H1 (cell line): ENCODE measurements at regions not wholly inside any gene's neighbourhood (a gene's known extent, or its start where the extent isn't known, plus 50 kb on each side); places are given as distances from the start of the nearest gene placed in this dataset.
A peak's percentile ranks its signal among the peaks of the same experiment; 100 is the strongest.

Experiments
- CTCF ChIA-PET: fragments of 300-600 bp; sonication (Branson Sonifier 250); formaldehyde crosslinking; loops from one replicate; lab custom pipeline; 2021; ENCODE audit not compliant: partially characterized antibody; lab: Charles Lee
- POLR2A ChIA-PET: fragments of 300-600 bp; sonication (Branson Sonifier 250); formaldehyde crosslinking; loops from one replicate; lab custom pipeline; 2021; ENCODE audit warnings: inconsistent platforms; ENCODE audit not compliant: partially characterized antibody; lab: Charles Lee
- DNase-seq, 2 experiments: peaks; one replicate each; pipeline versions ENCODE4 v3.0.0 to v3.0.0-alpha.2; 2010 to 2022; ENCODE audit warnings: low spot score in 2 of 2, low read depth in 1 of 2, mixed read lengths in 1 of 2
- FAIRE-seq: peaks from 2 replicates; lab custom pipeline; 2011; peaks lifted over from hg19 to GRCh38; lab: Jason Lieb, UNC
- H2AFZ ChIP-seq: 2 replicates; pipeline ENCODE4 v1.8.1; 2012; ENCODE audit warnings: low read length, inconsistent platforms
- H2AK5ac ChIP-seq: 2 replicates; pipeline ENCODE4 v1.6.1; 2013; ENCODE audit warnings: low read depth, low read length
- H2BK120ac ChIP-seq: replicated peaks from 2 replicates; pipeline ENCODE3; 2013; ENCODE audit warnings: low read depth, low read length, inconsistent platforms
- H2BK12ac ChIP-seq: 2 replicates; pipeline ENCODE4 v1.6.1; 2013; ENCODE audit warnings: low read depth, low read length
- H2BK15ac ChIP-seq: 2 replicates; pipeline ENCODE4 v1.6.1; 2013; ENCODE audit warnings: low read length
- H2BK20ac ChIP-seq: 2 replicates; pipeline ENCODE4 v1.6.1; 2013; ENCODE audit warnings: low read length
- H2BK5ac ChIP-seq: 2 replicates; pipeline ENCODE4 v1.6.1; 2013; ENCODE audit warnings: low read depth, low read length
- H3K14ac ChIP-seq: 2 replicates; pipeline ENCODE4 v1.6.1; 2013; ENCODE audit warnings: inconsistent platforms; ENCODE audit not compliant: insufficient read length
- H3K18ac ChIP-seq: 2 replicates; pipeline ENCODE4 v1.6.1; 2013; ENCODE audit warnings: low read length; ENCODE audit errors: extremely low read depth
- H3K23ac ChIP-seq: 2 replicates; pipeline ENCODE4 v1.6.1; 2013; ENCODE audit warnings: inconsistent platforms; ENCODE audit not compliant: insufficient read length
- H3K23me2 ChIP-seq: 2 replicates; pipeline ENCODE4 v1.6.1; 2013; ENCODE audit warnings: low read depth, low read length
- H3K27ac ChIP-seq: 2 replicates; pipeline ENCODE4 v1.6.1; 2011; ENCODE audit warnings: low read depth, low read length, inconsistent platforms
- H3K27me3 ChIP-seq, 4 experiments: replicated peaks in 1 of 4; 1 replicate in 1 of 4; 2 replicates in 3 of 4; pipeline versions ENCODE4 v1.6.1 to v1.8.1; 2011 to 2013; ENCODE audit warnings: low read length in 3 of 4, mild to moderate bottlenecking in 3 of 4, inconsistent platforms in 2 of 4, mixed read lengths in 2 of 4, moderate library complexity in 1 of 4; ENCODE audit not compliant: control insufficient read depth in 3 of 4, insufficient read depth in 3 of 4; ENCODE audit errors: extremely low read depth in 1 of 4
- H3K36me3 ChIP-seq, 4 experiments: 2 replicates each; pipeline versions ENCODE4 v1.6.1 to v1.8.1; 2011 to 2013; ENCODE audit warnings: mild to moderate bottlenecking in 4 of 4, low read length in 3 of 4, moderate library complexity in 2 of 4, control low read depth in 1 of 4, inconsistent platforms in 1 of 4; ENCODE audit not compliant: insufficient read depth in 4 of 4, control insufficient read depth in 2 of 4
- H3K4ac ChIP-seq: replicated peaks from 2 replicates; pipeline ENCODE3; 2013; ENCODE audit warnings: low read length, low read depth, mixed read lengths, inconsistent platforms; ENCODE audit not compliant: insufficient read length
- H3K4me1 ChIP-seq, 4 experiments: replicated peaks in 1 of 4; 1 replicate in 1 of 4; 2 replicates in 3 of 4; pipeline versions ENCODE4 v1.6.1 to v1.8.1; 2011 to 2013; ENCODE audit warnings: low read length in 3 of 4, inconsistent platforms in 2 of 4, mixed read lengths in 1 of 4; ENCODE audit not compliant: insufficient read depth in 4 of 4, control insufficient read depth in 3 of 4
- H3K4me2 ChIP-seq, 2 experiments: 2 replicates each; pipeline versions ENCODE4 v1.6.1 to v1.8.1; 2011 to 2013; ENCODE audit warnings: low read depth in 2 of 2, low read length in 2 of 2, control low read depth in 1 of 2, inconsistent platforms in 1 of 2, mild to moderate bottlenecking in 1 of 2; ENCODE audit not compliant: insufficient read depth in 1 of 2
- H3K4me3 ChIP-seq, 4 experiments: fragments of 200-600, 300-600 bp in 1 of 4; sonication (generic), shearing (Covaris generic), sonication (Bioruptor Twin) in 1 of 4; 2 replicates each; pipeline versions ENCODE4 v1.5.1 to v1.8.1; 2011 to 2016; ENCODE audit warnings: low read length in 4 of 4, low read depth in 3 of 4, control low read depth in 2 of 4, inconsistent platforms in 2 of 4, mild to moderate bottlenecking in 2 of 4, mixed read lengths in 1 of 4, moderate library complexity in 1 of 4; ENCODE audit not compliant: insufficient read depth in 2 of 4; ENCODE audit errors: extremely low read depth in 1 of 4
- H3K56ac ChIP-seq: replicated peaks from 2 replicates; pipeline ENCODE3; 2013; ENCODE audit warnings: low read depth, mild to moderate bottlenecking, mixed read lengths, low read length, inconsistent platforms; ENCODE audit not compliant: insufficient read length
- H3K79me1 ChIP-seq: 2 replicates; pipeline ENCODE4 v1.6.1; 2013; ENCODE audit warnings: low read depth, low read length, control low read depth
- H3K79me2 ChIP-seq, 2 experiments: 2 replicates each; pipeline versions ENCODE4 v1.6.1 to v1.8.1; 2012 to 2013; ENCODE audit warnings: low read length in 2 of 2, mild to moderate bottlenecking in 2 of 2, inconsistent platforms in 1 of 2; ENCODE audit not compliant: insufficient read depth in 2 of 2, control insufficient read depth in 1 of 2
- H3K9ac ChIP-seq, 4 experiments: replicated peaks in 1 of 4; 1 replicate in 1 of 4; 2 replicates in 3 of 4; pipeline versions ENCODE4 v1.6.1 to v1.8.1; 2011 to 2013; ENCODE audit warnings: low read depth in 3 of 4, low read length in 3 of 4, control low read depth in 2 of 4, mild to moderate bottlenecking in 2 of 4, moderate library complexity in 2 of 4, inconsistent platforms in 1 of 4; ENCODE audit errors: extremely low read depth in 1 of 4
- H3K9me3 ChIP-seq, 2 experiments: 2 replicates each; pipeline versions ENCODE4 v1.6.1 to v1.8.1; 2012 to 2013; ENCODE audit warnings: mild to moderate bottlenecking in 2 of 2, moderate library complexity in 2 of 2, control low read depth in 1 of 2, inconsistent platforms in 1 of 2, low read depth in 1 of 2, low read length in 1 of 2, mixed read lengths in 1 of 2; ENCODE audit not compliant: insufficient read depth in 2 of 2
- H4K20me1 ChIP-seq, 2 experiments: replicated peaks in 1 of 2; 2 replicates each; pipeline versions ENCODE3 to v1.8.1; 2011 to 2013; ENCODE audit warnings: inconsistent platforms in 2 of 2, low read length in 2 of 2, mild to moderate bottlenecking in 1 of 2; ENCODE audit not compliant: insufficient read depth in 2 of 2, control insufficient read depth in 1 of 2
- H4K5ac ChIP-seq: 2 replicates; pipeline ENCODE4 v1.6.1; 2013; ENCODE audit warnings: low read length, low read depth, mixed read lengths, inconsistent platforms; ENCODE audit not compliant: insufficient read length
- H4K8ac ChIP-seq: 2 replicates; pipeline ENCODE4 v1.8.0; 2013; ENCODE audit warnings: mild to moderate bottlenecking, moderate library complexity, low read length, inconsistent platforms; ENCODE audit not compliant: insufficient read depth; ENCODE audit errors: extremely low read depth
- H4K91ac ChIP-seq: replicated peaks from 2 replicates; pipeline ENCODE3; 2013; ENCODE audit warnings: low read length, mixed read lengths, inconsistent platforms; ENCODE audit not compliant: insufficient read length
- CHD1 ChIP-seq: IDR thresholded peaks from 2 replicates; pipeline ENCODE4 v1.6.1; 2012; ENCODE audit warnings: low read depth, low read length, improper control_type of control experiment
- SP1 ChIP-seq: IDR thresholded peaks from 2 replicates; pipeline ENCODE4 v1.6.1; 2011; ENCODE audit warnings: low read depth, low read length
- WGBS, 2 experiments: shearing (Covaris generic) in 1 of 2; methylation state at CpG; one replicate each; pipeline versions ENCODE4 v1.1.6 to v1.1.7; 2013 to 2015; ENCODE audit warnings: low lambda C conversion rate in 2 of 2, mixed read lengths in 2 of 2, inconsistent platforms in 1 of 2, low coverage in 1 of 2, missing lambda C conversion rate in 1 of 2; ENCODE audit not compliant: insufficient replicate concordance in 2 of 2, insufficient coverage in 1 of 2, insufficient read length in 1 of 2; ENCODE audit errors: extremely low coverage in 1 of 2, missing lambda C conversion rate in 1 of 2; 5-methylcytosine and 5-hydroxymethylcytosine counted together
- TF ChIP-seq, protein P1 (sequence below), 3 experiments: IDR thresholded peaks; 1 replicate in 2 of 3; 2 replicates in 1 of 3; pipeline versions ENCODE4 v1.5.1 to v1.6.1; 2011; ENCODE audit warnings: low read length in 3 of 3, mild to moderate bottlenecking in 3 of 3, inconsistent platforms in 2 of 3, low read depth in 1 of 3, moderate library complexity in 1 of 3; ENCODE audit not compliant: insufficient read depth in 1 of 3; ENCODE audit errors: control extremely low read depth in 1 of 3

GRCh38 chr19:27775395-27775794, 1437.6 kb downstream of the UQCRFS1 start:
- H3K23ac ChIP-seq = no peak overlapping the region
- H2BK15ac ChIP-seq = no peak overlapping the region
- no peak overlapping the region for H3K4me2 ChIP-seq
- H4K5ac ChIP-seq = no peak overlapping the region
- H3K9me3 ChIP-seq = peaks cover 37 to 41% of the 10 kb centered on the region in 2 experiments
- no peaks in the 10 kb centered on the region for H4K20me1 ChIP-seq
- H3K18ac ChIP-seq = no peak overlapping the region
- no peak overlapping the region for H2BK12ac ChIP-seq
- no peak overlapping the region for H3K4ac ChIP-seq
- no peak overlapping the region for H3K56ac ChIP-seq
- H3K36me3 ChIP-seq = peaks cover 0 to 25% (median 0%) of the 10 kb centered on the region in 4 experiments; a peak in 2 of 8 replicates
- no peaks in the 10 kb centered on the region for H3K79me2 ChIP-seq
- no peak overlapping the region; the same call in 1 of the 2 replicates for H4K8ac ChIP-seq
- H3K4me3 ChIP-seq = no peak overlapping the region
- H3K27me3 ChIP-seq = peaks cover 12 to 26% (median 17%) of the 10 kb centered on the region in 4 experiments
- no peaks in the 10 kb centered on the region for H3K79me1 ChIP-seq
- H2AFZ ChIP-seq = no peak overlapping the region
- FAIRE-seq (no peak), DNase-seq (no peak)
- no peak overlapping the region for H2BK20ac ChIP-seq
- no peaks in the 10 kb centered on the region for H3K4me1 ChIP-seq
- H3K23me2 ChIP-seq = no peaks in the 10 kb centered on the region
- ChIA-PET POLR2A (no interaction called here), CTCF (interaction anchor here (1.1 to 1.3 kb wide), 2 partner anchors 19 to 549 kb away, joined by 4 to 6 read pairs; no protein-coding TSS in a partner anchor)
- 92% methylated on average over 6 of the region's 6 CpGs; no CpG with 5 or more reads in 1 of the 2 experiments for WGBS, 2 experiments
- H3K27ac ChIP-seq = no peak overlapping the region
- H3K14ac ChIP-seq = no peak overlapping the region
- no peak overlapping the region for H2BK120ac ChIP-seq
- H2AK5ac ChIP-seq = no peak overlapping the region
- no peak overlapping the region for H4K91ac ChIP-seq
- TF ChIP-seq SP1 = no peak
- TF ChIP-seq, protein P1, sequence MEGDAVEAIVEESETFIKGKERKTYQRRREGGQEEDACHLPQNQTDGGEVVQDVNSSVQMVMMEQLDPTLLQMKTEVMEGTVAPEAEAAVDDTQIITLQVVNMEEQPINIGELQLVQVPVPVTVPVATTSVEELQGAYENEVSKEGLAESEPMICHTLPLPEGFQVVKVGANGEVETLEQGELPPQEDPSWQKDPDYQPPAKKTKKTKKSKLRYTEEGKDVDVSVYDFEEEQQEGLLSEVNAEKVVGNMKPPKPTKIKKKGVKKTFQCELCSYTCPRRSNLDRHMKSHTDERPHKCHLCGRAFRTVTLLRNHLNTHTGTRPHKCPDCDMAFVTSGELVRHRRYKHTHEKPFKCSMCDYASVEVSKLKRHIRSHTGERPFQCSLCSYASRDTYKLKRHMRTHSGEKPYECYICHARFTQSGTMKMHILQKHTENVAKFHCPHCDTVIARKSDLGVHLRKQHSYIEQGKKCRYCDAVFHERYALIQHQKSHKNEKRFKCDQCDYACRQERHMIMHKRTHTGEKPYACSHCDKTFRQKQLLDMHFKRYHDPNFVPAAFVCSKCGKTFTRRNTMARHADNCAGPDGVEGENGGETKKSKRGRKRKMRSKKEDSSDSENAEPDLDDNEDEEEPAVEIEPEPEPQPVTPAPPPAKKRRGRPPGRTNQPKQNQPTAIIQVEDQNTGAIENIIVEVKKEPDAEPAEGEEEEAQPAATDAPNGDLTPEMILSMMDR (IDR thresholded peaks at IDR 0.05; ENCODE audit: control extremely low read depth in 1 of 3, insufficient read depth in 1 of 3, low read depth in 1 of 3, low read length in 3 of 3) = peak in 2 of 3 experiments; percentile 7 to 26; a peak in 2 of 4 replicates
- no peak for TF ChIP-seq CHD1
- no peak overlapping the region for H3K9ac ChIP-seq
- H2BK5ac ChIP-seq = no peak overlapping the region
